Testis (tissue), 2 donors: ENCODE measurements at regions not wholly inside any gene's neighbourhood (a gene's known extent, or its start where the extent isn't known, plus 50 kb on each side); places are given as distances from the start of the nearest gene placed in this dataset.

Source experiments
- small RNA-seq, 2 donors: library from RNA; depleted of rRNA; stranded (forward); fragments of <200 nt; gene quantifications; one replicate each; pipeline ENCODE3, GENCODE V24; 2016

Small RNA genes lying in the stretch of these regions (small RNA-seq; reads per million reads assigned to genes)
- gene AL160290.3: 0 reads per million in 2 donors
